ENCODE measurements at regions not wholly inside any gene's neighbourhood (a gene's known extent, or its start where the extent isn't known, plus 50 kb on each side); places are given as distances from the start of the nearest gene placed in this dataset.

DNA sequence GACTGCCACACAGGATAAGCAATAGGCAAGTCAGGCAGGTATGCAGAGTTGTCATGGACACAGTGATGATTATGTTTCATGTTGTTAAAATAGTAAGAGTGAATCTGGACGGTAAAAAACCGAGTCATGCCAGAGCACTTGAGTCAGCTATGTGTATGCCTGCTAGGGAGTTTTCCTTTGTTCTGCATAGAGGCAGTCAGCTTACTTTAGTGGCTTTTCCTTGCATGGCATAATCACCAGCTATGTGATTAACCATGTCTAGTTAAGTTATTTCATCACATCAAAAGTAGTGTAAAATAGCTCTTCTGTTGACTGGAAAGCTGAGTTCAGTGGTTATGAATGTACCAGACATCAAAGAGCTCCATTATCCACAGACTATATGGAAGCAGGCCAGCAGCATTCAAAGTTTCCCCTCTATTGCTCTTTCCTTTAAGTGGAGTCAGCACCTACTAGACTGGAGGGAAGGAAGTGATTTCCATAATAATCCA is 989.8 kb downstream of the TLE1 start:
- no peaks in the 10 kb centered on the region for H3K36me3 ChIP-seq
- H3K9me3 ChIP-seq: no peaks in the 10 kb centered on the region
- DNase-seq (peak in 2 of 4 donors; percentile 26 to 35), ATAC-seq (peak; percentile 76)
- peak overlapping the region in 1 of 2 donors; percentile 30 for H3K27ac ChIP-seq
- no peaks in the 10 kb centered on the region for H3K27me3 ChIP-seq
- intact Hi-C loops (cut with DNase I): no loop called here
- no peaks in the 10 kb centered on the region for H3K4me1 ChIP-seq
- TF ChIP-seq, protein P1, sequence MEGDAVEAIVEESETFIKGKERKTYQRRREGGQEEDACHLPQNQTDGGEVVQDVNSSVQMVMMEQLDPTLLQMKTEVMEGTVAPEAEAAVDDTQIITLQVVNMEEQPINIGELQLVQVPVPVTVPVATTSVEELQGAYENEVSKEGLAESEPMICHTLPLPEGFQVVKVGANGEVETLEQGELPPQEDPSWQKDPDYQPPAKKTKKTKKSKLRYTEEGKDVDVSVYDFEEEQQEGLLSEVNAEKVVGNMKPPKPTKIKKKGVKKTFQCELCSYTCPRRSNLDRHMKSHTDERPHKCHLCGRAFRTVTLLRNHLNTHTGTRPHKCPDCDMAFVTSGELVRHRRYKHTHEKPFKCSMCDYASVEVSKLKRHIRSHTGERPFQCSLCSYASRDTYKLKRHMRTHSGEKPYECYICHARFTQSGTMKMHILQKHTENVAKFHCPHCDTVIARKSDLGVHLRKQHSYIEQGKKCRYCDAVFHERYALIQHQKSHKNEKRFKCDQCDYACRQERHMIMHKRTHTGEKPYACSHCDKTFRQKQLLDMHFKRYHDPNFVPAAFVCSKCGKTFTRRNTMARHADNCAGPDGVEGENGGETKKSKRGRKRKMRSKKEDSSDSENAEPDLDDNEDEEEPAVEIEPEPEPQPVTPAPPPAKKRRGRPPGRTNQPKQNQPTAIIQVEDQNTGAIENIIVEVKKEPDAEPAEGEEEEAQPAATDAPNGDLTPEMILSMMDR (IDR thresholded peaks at IDR 0.05): no peak
- H3K4me3 ChIP-seq: no peak overlapping the region

DNA sequence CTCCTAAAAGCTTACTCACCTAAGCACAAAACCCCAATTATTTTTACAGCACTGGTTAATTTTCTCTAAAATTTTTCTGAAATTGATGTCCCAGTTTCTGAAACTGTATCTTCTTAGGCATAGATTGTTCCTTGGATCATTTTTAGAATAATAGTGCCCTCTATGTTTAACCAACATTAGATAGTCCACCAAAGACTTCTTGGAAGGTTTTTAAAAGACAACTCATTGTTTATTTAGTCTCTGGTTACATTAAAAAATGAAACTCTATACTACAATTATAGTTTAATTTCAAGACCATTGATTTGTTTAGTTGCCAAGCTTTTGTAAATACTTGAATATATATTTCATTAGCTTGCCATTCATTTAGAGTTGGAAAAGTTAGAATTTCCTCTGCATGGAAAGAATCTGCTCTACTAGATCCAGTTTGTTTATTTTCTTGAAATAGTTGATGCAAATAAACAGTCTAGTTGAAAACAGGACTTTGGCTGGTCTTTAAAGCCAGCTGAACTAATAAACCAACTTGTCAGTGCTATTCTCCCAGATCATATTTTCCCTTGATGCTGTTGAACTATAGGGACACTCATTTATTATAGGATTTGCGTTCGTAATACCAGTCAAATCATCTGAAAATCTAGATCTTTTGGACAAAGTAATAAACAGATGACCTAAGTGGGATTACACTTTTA is 990.5 kb downstream of the TLE1 start:
- peak in 2 of 4 donors; percentile 14 to 32 for DNase-seq
- H3K4me3 ChIP-seq: no peak overlapping the region
- H3K36me3 ChIP-seq: no peaks in the 10 kb centered on the region
- H3K4me1 ChIP-seq: no peaks in the 10 kb centered on the region
- H3K27ac ChIP-seq: peak overlapping the region in 1 of 2 donors; percentile 30
- no peaks in the 10 kb centered on the region for H3K9me3 ChIP-seq
- no peaks in the 10 kb centered on the region for H3K27me3 ChIP-seq
- intact Hi-C loops (cut with DNase I): no loop called here
- ATAC-seq: no peak
- TF ChIP-seq, protein P1 (IDR thresholded peaks at IDR 0.05): no peak

DNA sequence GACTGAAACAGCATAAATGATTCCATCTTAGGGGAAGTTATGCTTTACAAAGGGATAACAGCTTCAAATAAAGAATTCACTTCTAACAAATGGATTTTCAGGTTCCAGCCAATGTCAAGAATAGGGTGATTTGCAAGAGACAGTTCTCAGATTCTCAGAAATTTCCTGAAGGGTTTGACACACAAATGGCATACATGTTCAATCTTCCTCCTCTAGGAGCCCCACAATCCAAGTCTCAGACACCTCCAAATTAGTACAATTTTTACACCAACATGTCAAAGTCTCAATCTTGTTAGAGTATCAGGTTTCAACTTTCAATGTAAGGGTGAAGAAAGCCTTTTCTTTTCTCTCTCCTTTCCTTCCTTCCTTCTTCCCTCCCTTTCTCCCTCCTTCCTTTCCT is 996.6 kb downstream of the TLE1 start:
- TF ChIP-seq, protein P1 (IDR thresholded peaks at IDR 0.05): no peak
- Histone ChIP-seq H3K27me3 (no peaks in the 10 kb centered on the region), H3K4me1 (no peaks in the 10 kb centered on the region), H3K9me3 (peaks cover 0 to 7% of the 10 kb centered on the region in 2 donors), H3K4me3 (no peak overlapping the region), H3K36me3 (no peaks in the 10 kb centered on the region), H3K27ac (no peak overlapping the region)
- DNase-seq (no peak), ATAC-seq (no peak)
- intact Hi-C loops (cut with DNase I): no loop called here

DNA sequence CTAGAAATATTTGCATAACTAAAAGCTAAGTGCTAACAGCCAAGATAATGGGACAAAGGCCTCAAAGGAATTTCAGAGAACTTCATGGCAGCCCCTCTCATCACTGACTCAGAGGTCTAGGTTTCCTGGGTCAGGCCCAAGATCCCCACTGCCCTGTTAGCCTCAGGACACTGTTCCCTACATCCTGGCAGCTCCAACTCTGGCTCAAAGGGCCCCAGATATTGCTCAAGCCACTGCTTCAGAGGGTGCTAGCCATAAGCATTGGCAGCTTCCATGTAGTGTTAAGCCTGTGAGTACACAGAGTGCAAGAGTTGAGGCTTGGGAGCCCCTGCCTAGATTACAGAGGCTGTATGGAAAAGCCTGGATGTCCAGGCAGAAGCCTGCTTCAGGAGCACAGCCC is 998.1 kb downstream of the TLE1 start:
- TF ChIP-seq, protein P1 (IDR thresholded peaks at IDR 0.05): no peak
- Histone ChIP-seq H3K27me3 (no peaks in the 10 kb centered on the region), H3K27ac (no peak overlapping the region), H3K9me3 (peaks cover 0 to 7% of the 10 kb centered on the region in 2 donors), H3K4me1 (no peaks in the 10 kb centered on the region), H3K4me3 (no peak overlapping the region), H3K36me3 (no peaks in the 10 kb centered on the region)
- DNase-seq (no peak), ATAC-seq (no peak)
- intact Hi-C loops (cut with DNase I): no loop called here

DNA sequence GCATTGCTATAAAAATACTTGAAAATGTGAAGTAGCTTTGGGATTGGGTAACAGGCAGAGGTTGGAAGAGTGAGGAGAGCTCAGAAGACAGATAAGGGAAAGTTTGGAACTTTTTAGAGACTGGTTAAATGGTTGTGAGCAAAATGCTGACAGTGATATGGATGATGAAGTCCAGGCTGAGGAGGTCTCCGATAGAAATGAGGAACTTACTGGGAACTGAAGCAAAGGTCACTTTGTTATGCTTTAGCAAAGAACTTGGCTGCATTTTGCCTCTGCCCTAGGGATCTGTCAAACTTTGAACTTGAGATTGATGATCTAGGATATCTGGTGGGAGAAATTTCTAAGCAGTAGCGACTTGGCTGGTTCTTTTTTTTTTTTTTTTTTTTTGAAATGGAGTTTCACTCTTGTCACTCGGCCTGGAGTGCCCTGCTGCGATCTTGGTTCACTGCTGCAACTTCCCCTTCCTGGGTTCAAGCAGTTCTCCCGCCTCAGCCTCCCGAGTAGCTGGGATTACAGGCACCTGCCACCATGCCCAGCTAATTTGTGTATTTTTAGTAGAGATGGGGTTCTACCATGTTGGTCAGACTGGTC is 998.9 kb downstream of the TLE1 start:
- H3K9me3 ChIP-seq: peaks cover 0 to 7% of the 10 kb centered on the region in 2 donors
- DNase-seq (no peak), ATAC-seq (no peak)
- H3K36me3 ChIP-seq: no peaks in the 10 kb centered on the region
- TF ChIP-seq, protein P1 (IDR thresholded peaks at IDR 0.05): no peak
- no peaks in the 10 kb centered on the region for H3K4me1 ChIP-seq
- H3K27ac ChIP-seq: no peak overlapping the region
- H3K27me3 ChIP-seq: no peaks in the 10 kb centered on the region
- intact Hi-C loops (cut with DNase I): no loop called here
- H3K4me3 ChIP-seq: no peak overlapping the region

Measured in left lung (tissue), 4 donors.